ENCODE measurements at regions not wholly inside any gene's neighbourhood (a gene's known extent, or its start where the extent isn't known, plus 50 kb on each side); places are given as distances from the start of the nearest gene placed in this dataset.

DNA sequence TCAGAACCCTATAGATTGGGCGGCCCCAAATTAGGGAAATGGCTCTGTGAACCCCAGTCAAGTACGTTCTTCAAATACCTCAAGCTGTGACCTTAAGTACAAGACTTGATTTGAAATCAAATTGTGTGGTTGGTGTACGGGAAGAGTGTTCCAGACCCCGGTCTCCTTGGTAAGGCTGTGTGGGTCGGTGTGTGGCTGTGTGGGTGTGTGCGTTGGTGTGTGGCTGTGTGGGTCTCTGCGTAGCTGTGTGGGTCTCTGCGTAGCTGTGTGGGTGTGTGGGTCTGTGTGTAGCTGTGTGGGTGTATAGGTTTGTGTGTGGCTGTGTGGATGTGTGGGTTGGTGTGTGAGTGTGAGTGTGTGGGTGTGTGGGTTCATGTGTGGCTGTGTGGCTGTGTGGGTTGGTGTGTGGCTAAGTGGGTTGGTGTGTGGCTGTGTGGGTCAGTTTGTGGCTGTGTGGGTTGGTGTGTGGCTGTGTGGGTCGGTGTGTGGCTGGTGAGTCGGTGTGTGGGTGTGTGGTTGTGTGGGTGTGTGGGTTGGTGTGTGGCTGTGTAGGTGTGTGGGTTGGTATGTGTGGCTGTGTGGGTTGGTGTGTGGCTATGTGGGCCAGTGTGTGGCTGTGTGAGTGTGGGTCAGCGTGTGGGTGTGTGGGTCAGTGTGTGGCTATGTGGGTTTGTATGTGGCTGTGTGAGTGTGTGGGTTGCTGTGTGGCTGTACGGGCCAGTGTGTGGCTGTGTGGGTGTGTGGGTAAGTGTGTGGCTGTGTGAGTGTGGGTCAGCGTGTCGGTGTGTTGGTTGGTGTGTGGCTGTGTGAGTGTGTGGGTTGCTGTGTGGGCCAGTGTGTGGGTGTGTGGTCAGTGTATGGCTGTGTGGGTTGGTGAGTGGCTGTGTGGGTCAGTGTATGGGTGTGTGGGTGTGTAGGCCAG, 238.7 kb upstream of the ZFHX3 start (continued):
- TF ChIP-seq POLR2AphosphoS5 (IDR thresholded peaks at IDR 0.05; ENCODE audit: low read depth, low read length) (no peak), SRF (IDR thresholded peaks at IDR 0.05; ENCODE audit: low read depth) (no peak), RAD21 (IDR thresholded peaks at IDR 0.05; ENCODE audit: low read depth) (no peak), YY1 (IDR thresholded peaks at IDR 0.05; ENCODE audit: extremely low read depth, insufficient replicate concordance, low read depth, low read length) (no peak)
- TF ChIP-seq, protein P1, sequence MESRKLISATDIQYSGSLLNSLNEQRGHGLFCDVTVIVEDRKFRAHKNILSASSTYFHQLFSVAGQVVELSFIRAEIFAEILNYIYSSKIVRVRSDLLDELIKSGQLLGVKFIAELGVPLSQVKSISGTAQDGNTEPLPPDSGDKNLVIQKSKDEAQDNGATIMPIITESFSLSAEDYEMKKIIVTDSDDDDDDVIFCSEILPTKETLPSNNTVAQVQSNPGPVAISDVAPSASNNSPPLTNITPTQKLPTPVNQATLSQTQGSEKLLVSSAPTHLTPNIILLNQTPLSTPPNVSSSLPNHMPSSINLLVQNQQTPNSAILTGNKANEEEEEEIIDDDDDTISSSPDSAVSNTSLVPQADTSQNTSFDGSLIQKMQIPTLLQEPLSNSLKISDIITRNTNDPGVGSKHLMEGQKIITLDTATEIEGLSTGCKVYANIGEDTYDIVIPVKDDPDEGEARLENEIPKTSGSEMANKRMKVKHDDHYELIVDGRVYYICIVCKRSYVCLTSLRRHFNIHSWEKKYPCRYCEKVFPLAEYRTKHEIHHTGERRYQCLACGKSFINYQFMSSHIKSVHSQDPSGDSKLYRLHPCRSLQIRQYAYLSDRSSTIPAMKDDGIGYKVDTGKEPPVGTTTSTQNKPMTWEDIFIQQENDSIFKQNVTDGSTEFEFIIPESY (IDR thresholded peaks at IDR 0.05; ENCODE audit: extremely low read depth, insufficient replicate concordance, low read length), result no peak
- TF ChIP-seq, protein P2, sequence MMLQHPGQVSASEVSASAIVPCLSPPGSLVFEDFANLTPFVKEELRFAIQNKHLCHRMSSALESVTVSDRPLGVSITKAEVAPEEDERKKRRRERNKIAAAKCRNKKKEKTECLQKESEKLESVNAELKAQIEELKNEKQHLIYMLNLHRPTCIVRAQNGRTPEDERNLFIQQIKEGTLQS (IDR thresholded peaks at IDR 0.05), result no peak

DNA sequence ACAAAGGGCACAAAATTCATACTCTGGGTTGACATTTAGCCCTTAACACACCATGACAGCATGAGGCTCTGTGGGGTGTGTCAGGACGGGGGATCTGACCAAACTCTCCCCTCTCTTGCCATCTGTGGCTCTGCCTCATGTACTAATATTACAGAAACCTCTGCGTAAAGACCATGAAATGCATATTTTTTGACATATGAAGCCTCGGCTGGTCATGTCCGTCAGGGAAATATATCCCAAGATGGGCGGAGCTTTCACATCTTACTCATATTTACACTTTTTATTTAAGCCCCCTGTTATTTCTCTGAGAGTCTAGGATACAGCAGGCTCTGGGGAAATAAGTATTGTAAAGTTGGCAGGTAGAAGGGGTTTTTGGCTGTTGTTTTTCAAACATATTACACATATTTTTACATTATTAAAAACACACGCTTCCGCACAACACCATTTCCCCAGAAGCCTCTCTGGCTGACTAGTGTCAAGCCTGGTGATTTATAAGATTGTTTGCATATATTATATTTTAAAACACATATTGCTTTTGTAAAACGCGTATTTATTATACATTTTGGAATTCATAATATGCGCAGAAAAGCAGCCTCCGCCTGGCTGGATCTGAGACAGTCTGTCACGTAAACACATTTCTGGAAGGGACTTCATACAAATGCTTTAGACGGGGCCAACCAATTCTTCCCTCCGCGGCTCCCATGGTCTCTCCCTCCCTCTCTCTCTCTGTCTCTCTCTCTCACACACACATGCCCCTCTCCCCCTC, 237.7 kb upstream of the ZFHX3 start:
- intact Hi-C loops (cut with micrococcal nuclease), result no loop called here
- CTCF ChIA-PET, result no interaction called here
- Histone ChIP-seq H4K20me1 (ENCODE audit: insufficient read depth) (no peaks in the 10 kb centered on the region), H3K27ac (ENCODE audit: low read depth, low read length) (no peak overlapping the region), H3K4me3 (replicated peaks in 1 of 2; ENCODE audit: low read depth in 1 of 2, low read length in 2 of 2) (no peak overlapping the region), H3K9me2 (ENCODE audit: insufficient read depth) (no peaks in the 10 kb centered on the region), H3K9me3 (ENCODE audit: control insufficient read depth in 1 of 2, insufficient read depth in 1 of 2, low read depth in 1 of 2, low read length in 2 of 2) (no peaks in the 10 kb centered on the region), H3K27me3 (ENCODE audit: insufficient read depth, low read length) (no peaks in the 10 kb centered on the region), H2AFZ (ENCODE audit: low read depth, low read length, poor library complexity, severe bottlenecking) (no peak overlapping the region), H3K4me2 (ENCODE audit: low read length) (no peak overlapping the region), H3K9ac (ENCODE audit: low read length) (no peak overlapping the region), H3K79me2 (ENCODE audit: insufficient read depth, low read length) (no peaks in the 10 kb centered on the region), H3K36me3 (ENCODE audit: control insufficient read depth in 1 of 2, insufficient read depth in 2 of 2, low read length in 2 of 2) (no peaks in the 10 kb centered on the region), H3K4me1 (ENCODE audit: control insufficient read depth in 1 of 2, insufficient read depth in 2 of 2, low read length in 2 of 2) (no peaks in the 10 kb centered on the region)
- BruUV-seq (replicated peaks), result no TSS peak
- no peak for TF ChIP-seq POLR2A (IDR thresholded peaks at IDR 0.05; ENCODE audit: borderline replicate concordance, extremely low read depth, insufficient read depth, insufficient read length)
- TF ChIP-seq JUND (IDR thresholded peaks at IDR 0.05), result no peak
- no peak for TF ChIP-seq CEBPB (IDR thresholded peaks at IDR 0.05; ENCODE audit: low read depth)
- no peak for TF ChIP-seq FOSL1 (IDR thresholded peaks at IDR 0.05; ENCODE audit: low read depth)
- TF ChIP-seq EGR1 (IDR thresholded peaks at IDR 0.05; ENCODE audit: low read depth), result no peak
- TF ChIP-seq, protein P3, sequence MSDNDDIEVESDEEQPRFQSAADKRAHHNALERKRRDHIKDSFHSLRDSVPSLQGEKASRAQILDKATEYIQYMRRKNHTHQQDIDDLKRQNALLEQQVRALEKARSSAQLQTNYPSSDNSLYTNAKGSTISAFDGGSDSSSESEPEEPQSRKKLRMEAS (IDR thresholded peaks at IDR 0.05), result no peak
- ATAC-seq (no peak), DNase-seq (ENCODE audit: low read depth, low spot score) (no peak)
- RAD21 ChIA-PET (ENCODE audit: low non-redundant PET in 1 of 2, low total read pairs in 2 of 2, uncharacterized antibody in 2 of 2, unreplicated experiment in 2 of 2), result no interaction called here
- POLR2A ChIA-PET, result no interaction called here
